ENCODE measurements at regions not wholly inside any gene's neighbourhood (a gene's known extent, or its start where the extent isn't known, plus 50 kb on each side); places are given as distances from the start of the nearest gene placed in this dataset.

GRCh38 chr6:14944593-14944992 lies 301.3 kb upstream of the JARID2 start:
- Histone ChIP-seq H3K79me2 (ENCODE audit: control insufficient read depth, insufficient read depth, low read length) (no peaks in the 10 kb centered on the region), H4K20me1 (ENCODE audit: control insufficient read depth, insufficient read depth) (no peaks in the 10 kb centered on the region), H2AFZ (ENCODE audit: control insufficient read depth, low read depth, low read length) (no peak overlapping the region), H3K4me1 (ENCODE audit: control insufficient read depth, insufficient read depth, low read length) (no peaks in the 10 kb centered on the region), H3K27me3 (replicated peaks in 1 of 2; ENCODE audit: control insufficient read depth in 2 of 2, insufficient read depth in 2 of 2, low read length in 1 of 2) (no peaks in the 10 kb centered on the region), H3K27ac (ENCODE audit: control insufficient read depth, insufficient read depth) (no peak overlapping the region), H3K36me3 (ENCODE audit: control insufficient read depth in 2 of 2, insufficient read depth in 2 of 2, low read length in 1 of 2) (no peaks in the 10 kb centered on the region), H3K9me3 (replicated peaks; ENCODE audit: control insufficient read depth, insufficient read depth, low read length) (peaks cover 2% of the 10 kb centered on the region; the same call in 1 of the 3 replicates), H3K4me2 (ENCODE audit: control insufficient read depth, insufficient read depth) (no peak overlapping the region), H3K9ac (ENCODE audit: control insufficient read depth, insufficient read depth, low read length) (no peak overlapping the region), H3K4me3 (no peak overlapping the region)
- no TSS peak for BruUV-seq (replicated peaks)
- in situ Hi-C loops (cut with MboI) = no loop called here
- DNase-seq (ENCODE audit: low read depth, low spot score) (no peak), ATAC-seq (no peak), FAIRE-seq (no peak)
- CTCF ChIA-PET = no interaction called here
- RAD21 ChIA-PET (ENCODE audit: unreplicated experiment) = no interaction called here
- intact Hi-C loops (cut with micrococcal nuclease; ENCODE audit: unreplicated experiment) = no loop called here
- SMC1A ChIA-PET (ENCODE audit: uncharacterized antibody, unreplicated experiment) = no interaction called here
- TF ChIP-seq SMAD1 (IDR thresholded peaks at IDR 0.05; ENCODE audit: low read depth, partially characterized antibody) = no peak
- TF ChIP-seq BRCA1 (IDR thresholded peaks at IDR 0.05; ENCODE audit: low read depth, low read length) = no peak
- TF ChIP-seq CEBPB (IDR thresholded peaks at IDR 0.05; ENCODE audit: borderline replicate concordance in 1 of 2, low read depth in 2 of 2, low read length in 2 of 2) = no peak
- no peak for TF ChIP-seq IRF3 (IDR thresholded peaks at IDR 0.05)
- TF ChIP-seq FOS (IDR thresholded peaks at IDR 0.05; ENCODE audit: borderline replicate concordance, extremely low read depth, insufficient read length) = no peak
- TF ChIP-seq BACH1 (IDR thresholded peaks at IDR 0.05; ENCODE audit: borderline replicate concordance) = no peak
- TF ChIP-seq E2F4 (IDR thresholded peaks at IDR 0.05; ENCODE audit: low read depth, low read length) = no peak
- POLR2A ChIA-PET = no interaction called here

Data from GM12878 (cell line).